GM23248 (cell line): ENCODE measurements at regions not wholly inside any gene's neighbourhood (a gene's known extent, or its start where the extent isn't known, plus 50 kb on each side); places are given as distances from the start of the nearest gene placed in this dataset.

ENCODE experiments used
- EZH2 ChIP-seq: fragments of 200-600 bp; sonication (generic); IDR thresholded peaks from 2 replicates; pipeline ENCODE4 v1.6.1; 2018; ENCODE audit warnings: antibody characterized with exemption, mild to moderate bottlenecking; ENCODE audit not compliant: insufficient read depth, poor library complexity, severe bottlenecking
- EZH2phosphoT487 ChIP-seq: fragments of 200-600 bp; sonication (generic); IDR thresholded peaks from 2 replicates; pipeline ENCODE4 v1.6.1; 2018; ENCODE audit warnings: antibody characterized with exemption, moderate library complexity, mild to moderate bottlenecking, low read depth; ENCODE audit not compliant: insufficient read depth

GRCh38 chr1:36725151-36725550 lies 242.4 kb upstream of the CSF3R start:
- no peak for TF ChIP-seq EZH2
- no peak for TF ChIP-seq EZH2phosphoT487
